HL-60 (cell line): ENCODE measurements at regions not wholly inside any gene's neighbourhood (a gene's known extent, or its start where the extent isn't known, plus 50 kb on each side); places are given as distances from the start of the nearest gene placed in this dataset.

Experiments used
- DNase-seq, 2 experiments: peaks; one replicate each; pipeline ENCODE4 v3.0.0-alpha.2; 2010 to 2020; ENCODE audit warnings: low read depth in 1 of 2, low spot score in 1 of 2
- H3K27ac ChIP-seq: fragments of 250-450 bp; sonication (Bioruptor Pico); replicated peaks from 2 replicates; pipeline ENCODE4 v1.5.1; 2020; ENCODE audit warnings: mild to moderate bottlenecking, moderate library complexity
- H3K27me3 ChIP-seq: fragments of 250-450 bp; sonication (Bioruptor Pico); 2 replicates; pipeline ENCODE4 v1.5.1; 2021; ENCODE audit warnings: mild to moderate bottlenecking, moderate library complexity; ENCODE audit not compliant: insufficient read depth, poor library complexity, severe bottlenecking
- H3K4me3 ChIP-seq: replicated peaks from 2 replicates; pipeline ENCODE4 v1.5.1; 2011; ENCODE audit warnings: mild to moderate bottlenecking, control low read depth, low read length; ENCODE audit not compliant: insufficient read depth
- GABPA ChIP-seq: IDR thresholded peaks from 2 replicates; pipeline ENCODE4 v1.6.1; 2012; ENCODE audit warnings: low read depth
- POLR2AphosphoS5 ChIP-seq: IDR thresholded peaks from 2 replicates; pipeline ENCODE4 v1.6.1; 2012; ENCODE audit warnings: low read depth
- REST ChIP-seq: IDR thresholded peaks from 2 replicates; pipeline ENCODE4 v1.6.1; 2012; ENCODE audit warnings: low read depth; ENCODE audit not compliant: insufficient replicate concordance
- SPI1 ChIP-seq: IDR thresholded peaks from 2 replicates; pipeline ENCODE4 v1.6.1; 2012; ENCODE audit warnings: low read depth, mild to moderate bottlenecking, borderline replicate concordance
- TF ChIP-seq, protein P1 (sequence below): IDR thresholded peaks from one replicate; pipeline ENCODE4 v1.5.1; 2011; ENCODE audit warnings: low read length, control low read depth, inconsistent platforms; ENCODE audit not compliant: insufficient read depth

DNA sequence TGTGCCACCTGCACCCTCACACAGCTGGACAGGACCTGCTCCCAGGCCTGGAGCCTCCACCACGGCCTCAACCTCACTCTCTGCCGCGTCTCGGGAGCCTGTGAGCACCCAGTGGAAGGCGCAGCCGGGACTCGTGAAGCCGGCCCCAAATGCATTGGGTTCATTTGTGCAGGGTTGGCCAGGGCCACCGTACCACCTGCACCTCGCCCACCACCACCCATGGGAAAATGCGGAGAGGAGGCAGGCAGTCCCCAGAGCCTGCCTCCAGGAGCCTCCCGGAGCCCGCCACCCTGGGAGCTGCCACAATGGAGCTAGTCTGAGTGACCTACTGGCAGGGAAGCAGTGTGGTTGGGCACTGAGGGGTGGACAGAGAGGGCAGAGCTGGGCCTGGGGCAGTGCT lies 62.5 kb upstream of the HRH1 start:
- Histone ChIP-seq H3K27ac (no peak overlapping the region), H3K27me3 (no peaks in the 10 kb centered on the region), H3K4me3 (no peak overlapping the region)
- DNase-seq = no peak
- no peak for TF ChIP-seq GABPA
- no peak for TF ChIP-seq POLR2AphosphoS5
- TF ChIP-seq REST = no peak
- no peak for TF ChIP-seq SPI1
- TF ChIP-seq, protein P1, sequence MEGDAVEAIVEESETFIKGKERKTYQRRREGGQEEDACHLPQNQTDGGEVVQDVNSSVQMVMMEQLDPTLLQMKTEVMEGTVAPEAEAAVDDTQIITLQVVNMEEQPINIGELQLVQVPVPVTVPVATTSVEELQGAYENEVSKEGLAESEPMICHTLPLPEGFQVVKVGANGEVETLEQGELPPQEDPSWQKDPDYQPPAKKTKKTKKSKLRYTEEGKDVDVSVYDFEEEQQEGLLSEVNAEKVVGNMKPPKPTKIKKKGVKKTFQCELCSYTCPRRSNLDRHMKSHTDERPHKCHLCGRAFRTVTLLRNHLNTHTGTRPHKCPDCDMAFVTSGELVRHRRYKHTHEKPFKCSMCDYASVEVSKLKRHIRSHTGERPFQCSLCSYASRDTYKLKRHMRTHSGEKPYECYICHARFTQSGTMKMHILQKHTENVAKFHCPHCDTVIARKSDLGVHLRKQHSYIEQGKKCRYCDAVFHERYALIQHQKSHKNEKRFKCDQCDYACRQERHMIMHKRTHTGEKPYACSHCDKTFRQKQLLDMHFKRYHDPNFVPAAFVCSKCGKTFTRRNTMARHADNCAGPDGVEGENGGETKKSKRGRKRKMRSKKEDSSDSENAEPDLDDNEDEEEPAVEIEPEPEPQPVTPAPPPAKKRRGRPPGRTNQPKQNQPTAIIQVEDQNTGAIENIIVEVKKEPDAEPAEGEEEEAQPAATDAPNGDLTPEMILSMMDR = no peak

DNA sequence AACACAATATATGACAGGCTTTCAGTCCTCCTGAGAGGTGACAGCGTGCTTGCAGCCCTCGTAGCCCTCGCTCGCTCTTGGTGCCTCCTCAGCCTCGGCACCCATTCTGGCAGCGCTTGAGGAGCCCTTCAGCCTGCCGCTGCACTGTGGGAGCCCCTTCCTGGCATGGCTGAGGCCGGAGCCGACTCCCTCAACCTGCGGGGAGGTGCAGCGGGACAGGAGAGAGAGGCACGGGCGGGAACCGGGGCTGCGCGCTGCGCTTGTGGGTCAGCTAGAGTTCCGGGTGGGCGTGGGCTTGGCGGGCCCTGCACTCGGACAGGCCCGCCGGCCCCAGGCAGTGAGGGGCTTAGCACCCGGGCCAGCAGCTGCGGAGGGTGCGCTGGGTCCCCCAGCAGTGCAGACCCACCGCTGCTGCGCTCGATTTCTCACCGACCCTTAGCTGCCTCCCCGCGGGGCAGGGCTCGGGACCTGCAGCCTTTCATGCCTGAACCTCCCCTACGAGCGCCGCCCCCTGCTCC lies 60.4 kb upstream of the HRH1 start:
- no peak for DNase-seq
- no peak overlapping the region for H3K27ac ChIP-seq
- H3K27me3 ChIP-seq = no peaks in the 10 kb centered on the region
- no peak overlapping the region for H3K4me3 ChIP-seq
- TF ChIP-seq REST (no peak), GABPA (no peak), POLR2AphosphoS5 (no peak), SPI1 (no peak)
- TF ChIP-seq, protein P1 = no peak

DNA sequence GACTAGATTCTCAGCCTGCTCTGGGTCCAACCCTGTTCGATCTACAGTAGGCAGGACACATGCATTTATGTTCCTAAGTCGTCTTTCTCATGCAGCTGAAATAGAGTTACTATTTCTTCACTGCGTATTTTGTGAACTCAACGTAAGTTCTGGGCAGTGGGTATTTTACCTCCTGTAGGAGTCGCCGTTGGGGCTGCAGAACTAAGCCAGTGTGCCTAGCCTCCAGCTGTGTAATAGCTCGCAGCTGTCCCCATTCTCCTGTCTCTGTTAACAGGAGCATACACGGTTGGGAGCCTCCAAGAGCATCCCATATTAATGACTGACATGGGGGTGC lies 58.4 kb upstream of the HRH1 start:
- DNase-seq = no peak
- no peak overlapping the region for H3K4me3 ChIP-seq
- no peak overlapping the region for H3K27ac ChIP-seq
- TF ChIP-seq POLR2AphosphoS5 (no peak), GABPA (no peak)
- H3K27me3 ChIP-seq = no peaks in the 10 kb centered on the region

DNA sequence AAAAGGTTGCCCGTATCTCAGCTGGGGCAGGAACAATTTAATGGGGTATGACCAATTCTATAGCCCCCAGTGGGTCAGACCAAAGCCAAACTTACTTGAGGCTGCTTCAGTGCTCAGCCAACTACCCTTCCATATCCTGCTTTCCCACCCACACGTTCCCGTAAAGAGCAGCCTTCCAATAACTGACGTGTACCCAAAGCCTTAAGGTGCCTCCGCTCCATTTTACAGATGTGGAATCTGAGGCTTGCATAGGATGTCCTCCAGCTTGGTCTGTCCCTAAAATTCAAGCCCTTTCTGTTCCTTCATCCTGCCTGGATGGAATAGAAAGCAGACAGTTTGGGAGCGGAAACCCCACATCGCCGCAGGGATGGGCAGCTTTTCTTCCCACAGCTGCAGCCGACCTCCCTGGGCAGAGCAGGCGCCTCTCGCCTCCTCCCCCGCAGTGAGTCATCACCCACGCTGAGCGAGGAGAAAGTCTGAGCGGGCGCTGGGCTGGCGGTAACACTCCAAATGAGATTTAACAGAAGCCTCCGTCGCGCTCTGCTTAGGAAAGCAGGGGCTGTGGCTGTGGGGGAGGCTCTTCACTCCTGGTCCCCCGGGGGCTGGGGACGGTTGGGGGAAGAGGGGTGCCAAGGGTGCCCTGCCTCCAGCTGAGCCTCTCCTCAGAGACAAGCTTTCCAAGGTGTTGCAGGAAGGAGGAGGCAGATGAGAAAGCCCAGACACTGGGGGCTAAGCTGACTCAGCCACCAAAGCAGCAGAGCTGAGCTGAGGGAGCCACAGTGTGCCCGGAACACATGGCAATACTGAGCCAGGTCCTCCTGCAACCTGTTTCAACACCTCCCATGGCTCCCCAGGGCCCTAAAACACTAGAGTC lies 57.8 kb upstream of the HRH1 start:
- DNase-seq = peak; percentile 68 to 85
- peak overlapping the region; percentile 59 for H3K27ac ChIP-seq
- H3K4me3 ChIP-seq = peak overlapping the region; percentile 23; the same call in 1 of the 2 replicates

More for the DNA sequence above, 57.8 kb upstream of the HRH1 start:
- no peaks in the 10 kb centered on the region for H3K27me3 ChIP-seq
- TF ChIP-seq, protein P1 = no peak
- TF ChIP-seq SPI1 = no peak
- TF ChIP-seq GABPA = no peak
- peak; percentile 75 for TF ChIP-seq POLR2AphosphoS5
